GM12864 (cell line): ENCODE measurements at regions not wholly inside any gene's neighbourhood (a gene's known extent, or its start where the extent isn't known, plus 50 kb on each side); places are given as distances from the start of the nearest gene placed in this dataset.
"Not testable (repeated sequence)": the region's sequence is repeated elsewhere in the genome, so short reads cannot be mapped to it uniquely, and the experiment has no call there.

ENCODE experiments used
- DNase-seq: peaks from one replicate; pipeline ENCODE4 v3.0.0-alpha.2; 2011; ENCODE audit warnings: low read depth
- H3K4me3 ChIP-seq: 2 replicates; pipeline ENCODE4 v1.5.1; 2011; ENCODE audit warnings: mild to moderate bottlenecking, low read depth, low read length, control low read depth
- TF ChIP-seq, protein P1 (sequence below): IDR thresholded peaks from 2 replicates; pipeline ENCODE4 v1.5.1; 2011; ENCODE audit warnings: low read depth, mild to moderate bottlenecking, moderate library complexity, low read length, control low read depth, inconsistent platforms; ENCODE audit errors: missing control alignments

DNA sequence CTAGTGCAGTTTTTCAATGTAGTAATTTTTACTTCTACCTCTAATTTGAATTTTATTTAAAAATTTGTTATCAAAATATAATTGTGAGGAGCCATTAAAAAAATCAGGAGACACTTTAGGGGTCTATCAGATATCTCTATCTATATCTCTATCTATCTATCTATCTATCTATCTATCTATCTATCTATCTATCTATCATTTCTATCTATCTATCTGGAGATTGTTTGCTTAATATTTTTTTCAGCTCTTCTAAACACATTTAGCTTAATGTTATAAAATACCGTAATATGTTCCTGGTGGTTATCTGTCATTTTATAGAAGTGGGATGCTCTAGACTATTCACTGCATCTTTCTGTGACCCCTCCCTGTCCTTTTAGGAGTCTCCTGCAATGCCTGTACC lies 193.7 kb upstream of the P2RY1 start:
- DNase-seq: no peak
- TF ChIP-seq, protein P1, sequence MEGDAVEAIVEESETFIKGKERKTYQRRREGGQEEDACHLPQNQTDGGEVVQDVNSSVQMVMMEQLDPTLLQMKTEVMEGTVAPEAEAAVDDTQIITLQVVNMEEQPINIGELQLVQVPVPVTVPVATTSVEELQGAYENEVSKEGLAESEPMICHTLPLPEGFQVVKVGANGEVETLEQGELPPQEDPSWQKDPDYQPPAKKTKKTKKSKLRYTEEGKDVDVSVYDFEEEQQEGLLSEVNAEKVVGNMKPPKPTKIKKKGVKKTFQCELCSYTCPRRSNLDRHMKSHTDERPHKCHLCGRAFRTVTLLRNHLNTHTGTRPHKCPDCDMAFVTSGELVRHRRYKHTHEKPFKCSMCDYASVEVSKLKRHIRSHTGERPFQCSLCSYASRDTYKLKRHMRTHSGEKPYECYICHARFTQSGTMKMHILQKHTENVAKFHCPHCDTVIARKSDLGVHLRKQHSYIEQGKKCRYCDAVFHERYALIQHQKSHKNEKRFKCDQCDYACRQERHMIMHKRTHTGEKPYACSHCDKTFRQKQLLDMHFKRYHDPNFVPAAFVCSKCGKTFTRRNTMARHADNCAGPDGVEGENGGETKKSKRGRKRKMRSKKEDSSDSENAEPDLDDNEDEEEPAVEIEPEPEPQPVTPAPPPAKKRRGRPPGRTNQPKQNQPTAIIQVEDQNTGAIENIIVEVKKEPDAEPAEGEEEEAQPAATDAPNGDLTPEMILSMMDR: no peak
- H3K4me3 ChIP-seq: no peak overlapping the region

DNA sequence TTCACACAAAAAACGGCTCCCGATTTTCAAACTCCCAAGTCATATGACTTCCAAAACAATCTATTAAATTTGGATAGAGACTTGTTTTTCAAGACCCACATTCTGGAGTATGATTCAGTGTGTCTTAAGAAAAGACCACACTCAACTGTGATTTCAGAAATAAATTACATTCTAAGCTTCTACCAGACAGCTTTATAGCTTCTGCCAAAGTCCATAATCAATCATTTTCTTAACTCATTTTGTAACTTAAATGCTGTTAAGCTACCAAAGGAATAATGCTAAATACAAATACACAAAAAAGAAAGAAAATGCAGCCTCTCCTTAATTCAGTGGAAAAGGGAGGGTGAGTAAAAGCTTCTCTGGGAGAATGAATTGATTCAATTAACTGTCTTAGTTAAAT lies 192.3 kb upstream of the P2RY1 start:
- DNase-seq: no peak
- TF ChIP-seq, protein P1: no peak
- no peak overlapping the region for H3K4me3 ChIP-seq

DNA sequence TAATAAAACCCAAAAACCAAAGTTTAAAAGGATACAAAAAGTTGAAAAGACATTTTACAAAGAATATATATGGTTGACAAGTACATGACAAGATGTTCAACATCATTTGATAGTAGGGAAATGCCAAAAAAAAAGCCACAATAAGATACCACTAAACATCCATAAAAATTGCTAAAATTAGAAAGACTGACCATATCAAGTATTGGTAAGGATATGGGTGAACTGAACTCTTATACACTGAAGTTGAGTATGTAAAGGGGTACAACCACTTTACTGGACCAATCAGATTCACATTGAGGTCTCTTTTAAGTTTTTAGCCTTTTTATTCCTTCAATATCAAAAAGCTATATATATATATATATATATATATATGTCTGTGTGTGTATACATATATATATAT lies 190.5 kb upstream of the P2RY1 start:
- TF ChIP-seq, protein P1: no peak
- no peak for DNase-seq

DNA sequence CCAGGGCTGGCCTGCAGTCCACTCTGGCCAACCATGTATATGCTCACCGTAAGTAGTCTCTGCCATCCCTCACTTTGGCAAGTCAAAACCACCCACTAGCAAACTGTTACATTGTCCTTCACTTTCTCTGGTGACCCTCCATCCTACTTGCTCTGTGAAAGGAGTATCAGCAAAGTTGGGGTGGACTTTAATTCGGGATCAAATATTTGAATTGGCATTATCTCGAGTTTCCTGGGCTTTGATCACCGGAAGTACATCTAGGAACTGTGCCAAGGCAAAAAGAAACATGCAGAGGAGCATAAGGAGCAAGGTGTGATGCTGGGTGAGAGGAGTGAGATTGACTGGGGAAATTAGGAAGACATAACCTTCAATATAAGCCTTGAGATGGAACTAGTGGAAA lies 188.9 kb upstream of the P2RY1 start:
- no peak overlapping the region for H3K4me3 ChIP-seq
- TF ChIP-seq, protein P1: no peak
- DNase-seq: no peak

More for the DNA sequence above, 190.5 kb upstream of the P2RY1 start:
- H3K4me3 ChIP-seq: no peak overlapping the region

DNA sequence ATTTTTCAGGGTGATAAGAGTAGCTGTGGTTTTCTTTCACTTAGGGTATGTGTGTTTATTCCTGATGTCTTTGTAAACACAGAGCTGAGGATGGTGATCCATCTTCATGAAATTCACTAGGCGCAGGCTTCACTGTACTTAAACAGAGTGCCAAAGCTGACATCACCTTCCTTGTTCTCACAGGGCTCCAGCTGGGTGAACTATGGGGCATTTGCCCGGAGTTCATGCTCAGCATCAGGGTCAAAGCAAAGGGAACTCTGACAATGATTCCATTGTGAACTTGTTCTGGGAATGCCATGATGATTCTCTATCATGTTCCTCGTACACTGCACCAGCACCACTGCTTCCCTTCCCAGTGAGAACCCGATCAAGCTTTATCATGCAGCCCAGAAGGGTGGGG lies 184.8 kb upstream of the P2RY1 start:
- no peak for DNase-seq
- no peak overlapping the region for H3K4me3 ChIP-seq
- TF ChIP-seq, protein P1: no peak

DNA sequence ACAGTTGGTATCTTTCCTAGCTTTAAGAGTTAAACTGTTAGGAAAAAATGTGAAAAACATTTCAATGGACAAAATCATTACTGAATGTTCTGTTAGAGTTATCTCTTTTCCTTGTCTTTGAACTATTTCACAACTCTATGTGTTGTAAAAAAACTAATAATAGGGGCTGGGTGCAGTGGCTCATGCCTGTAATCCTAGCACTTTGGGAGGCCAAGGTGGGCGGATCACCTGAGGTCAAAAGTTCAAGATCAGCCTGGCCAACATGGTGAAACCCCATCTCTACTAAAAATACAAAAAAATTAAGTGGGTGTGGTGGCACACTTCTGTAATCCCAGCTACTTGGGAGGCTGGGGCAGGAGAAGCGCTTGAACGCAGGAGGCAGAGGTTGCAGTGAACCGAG lies 184.0 kb upstream of the P2RY1 start:
- not testable (repeated sequence) for DNase-seq, H3K4me3 ChIP-seq

DNA sequence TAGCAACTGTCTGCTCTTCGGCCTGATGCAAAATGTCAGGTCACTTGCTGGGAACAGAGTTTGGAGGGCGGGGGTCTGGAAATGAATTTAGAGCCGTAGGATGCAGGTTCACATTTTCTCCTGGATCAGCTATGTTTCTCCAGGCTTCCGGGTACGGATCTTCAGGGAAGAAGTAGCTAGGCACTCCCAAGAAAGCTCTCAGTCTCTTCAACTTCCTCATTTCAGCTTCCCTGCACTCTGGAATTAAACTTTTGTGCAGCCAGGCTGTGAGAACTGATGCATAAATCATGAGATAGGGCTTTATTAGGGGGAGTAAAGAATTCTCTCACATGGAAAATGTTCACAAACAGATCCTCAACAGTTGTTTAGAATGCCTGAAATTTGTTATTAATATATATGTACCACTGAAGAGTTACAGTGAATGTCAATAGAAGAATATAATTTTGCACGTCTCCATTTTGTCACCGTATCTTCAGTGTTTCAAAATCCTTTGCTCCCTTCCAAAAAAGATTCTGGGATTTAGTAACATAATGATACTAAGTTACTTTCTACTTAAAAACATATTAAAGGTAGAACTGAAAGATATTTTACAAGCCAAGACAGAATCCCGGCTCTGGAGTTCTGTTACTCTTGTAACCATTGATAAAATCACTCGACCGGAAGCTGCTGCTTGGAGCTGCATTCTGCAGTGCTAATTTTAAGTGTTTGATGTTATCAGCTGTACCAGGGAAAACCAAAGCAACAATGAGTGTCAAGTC lies 178.5 kb upstream of the P2RY1 start:
- TF ChIP-seq, protein P1: no peak
- no peak overlapping the region for H3K4me3 ChIP-seq
- no peak for DNase-seq
